ENCODE measurements at regions not wholly inside any gene's neighbourhood (a gene's known extent, or its start where the extent isn't known, plus 50 kb on each side); places are given as distances from the start of the nearest gene placed in this dataset.

DNA sequence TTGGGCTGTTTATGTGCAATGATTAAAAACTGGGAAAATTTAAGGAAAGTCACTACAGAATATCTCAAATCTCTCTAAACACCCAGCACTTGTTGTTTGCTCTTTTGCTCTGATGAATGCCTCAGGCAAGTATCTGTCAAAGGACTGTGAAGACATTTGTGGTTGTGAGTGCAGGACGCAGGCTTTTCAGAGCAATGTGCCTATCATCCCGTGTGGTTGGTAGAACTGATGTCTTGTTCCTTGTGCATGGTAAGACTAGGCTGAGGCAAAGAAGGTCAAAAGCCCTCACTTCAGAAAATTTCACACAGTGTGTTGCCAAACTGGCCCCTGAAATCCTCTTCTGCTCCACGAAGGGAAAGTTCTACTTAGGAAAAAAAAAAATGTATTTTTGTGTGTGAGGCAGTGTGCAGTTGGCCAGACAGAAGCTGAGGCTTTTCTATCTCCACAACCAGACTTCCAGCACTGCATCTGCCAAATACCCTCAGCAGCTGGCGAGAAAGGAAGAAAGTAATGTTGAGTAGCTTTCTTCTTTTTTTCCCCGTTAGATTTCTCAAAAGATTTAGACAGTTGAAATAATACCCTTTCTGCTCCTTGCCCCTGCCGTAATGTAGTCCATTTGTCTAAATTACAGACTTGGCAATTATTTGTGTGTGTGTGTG is 1103.1 kb downstream of the VRK1 start:
- ChIA-PET POLR2A (ENCODE audit: unreplicated experiment) (no interaction called here), CTCF (interaction anchor here (0.7 kb wide), 1 partner anchor 77 kb away, joined by 3 read pairs; no protein-coding TSS in a partner anchor)
- no peaks in the 10 kb centered on the region for H3K4me1 ChIP-seq (ENCODE audit: control insufficient read depth, insufficient read depth, low read length)
- no peak overlapping the region for H3K23ac ChIP-seq (ENCODE audit: low read depth, low read length)
- H3K4me3 ChIP-seq (ENCODE audit: insufficient read depth, low read depth, low read length): no peak overlapping the region
- H4K20me1 ChIP-seq (ENCODE audit: insufficient read depth, low read length): no peaks in the 10 kb centered on the region
- 67% methylated on average over 1 of the region's 6 CpGs; no CpG with 5 or more reads in 1 of the 2 experiments for WGBS, 2 experiments (ENCODE audit: extremely low coverage in 2 of 2, insufficient read length in 1 of 2)
- peaks cover 15% of the 10 kb centered on the region for H3K9me3 ChIP-seq (ENCODE audit: control insufficient read depth, insufficient read depth, low read length)
- H3K9me1 ChIP-seq (ENCODE audit: insufficient read depth, low read length): no peaks in the 10 kb centered on the region
- H3K27ac ChIP-seq (ENCODE audit: insufficient read depth, low read length): no peak overlapping the region
- ATAC-seq (ENCODE audit: low read depth): no peak
- intact Hi-C loops (cut with micrococcal nuclease) (no loop called here), in situ Hi-C loops (cut with MboI; ENCODE audit: low sequenced_read_pairs) (no loop called here), dilution Hi-C loops (cut with HindIII; ENCODE audit: low sequenced_read_pairs, unreplicated experiment) (no loop called here)
- H3K14ac ChIP-seq (replicated peaks; ENCODE audit: low read depth, low read length): no peak overlapping the region
- H2AK9ac ChIP-seq (replicated peaks; ENCODE audit: low read depth, low read length, poor library complexity): no peak overlapping the region
- no peak overlapping the region for H4K8ac ChIP-seq (ENCODE audit: low read depth in 2 of 2, low read length in 2 of 2)
- H3K79me1 ChIP-seq (ENCODE audit: low read depth in 1 of 2, low read length in 2 of 2): no peaks in the 10 kb centered on the region
- H2BK5ac ChIP-seq (ENCODE audit: low read depth, low read length, poor library complexity, severe bottlenecking): no peak overlapping the region
- no peak overlapping the region for H2AK5ac ChIP-seq (ENCODE audit: low read depth, low read length)
- H3K18ac ChIP-seq (ENCODE audit: low read depth, low read length): no peak overlapping the region
- no TSS peak for BruUV-seq (replicated peaks)
- H3K4ac ChIP-seq (ENCODE audit: low read depth, low read length): no peak overlapping the region
- no peak overlapping the region for H2BK20ac ChIP-seq (ENCODE audit: low read depth, low read length)
- no peak overlapping the region for H2BK120ac ChIP-seq (ENCODE audit: low read depth, low read length)
- H4K5ac ChIP-seq (ENCODE audit: low read depth, low read length): no peak overlapping the region
- no peak overlapping the region for H3K4me2 ChIP-seq (ENCODE audit: low read depth, low read length)
- no peaks in the 10 kb centered on the region for H3K27me3 ChIP-seq (ENCODE audit: control insufficient read depth, insufficient read depth, low read length)
- H2AFZ ChIP-seq (replicated peaks; ENCODE audit: low read length, poor library complexity): no peak overlapping the region
- H3K56ac ChIP-seq (ENCODE audit: extremely low read depth, insufficient read depth, low read length): no peak overlapping the region
- no peak overlapping the region for H4K91ac ChIP-seq (ENCODE audit: insufficient read depth, low read depth, low read length)
- TF ChIP-seq, protein P1, sequence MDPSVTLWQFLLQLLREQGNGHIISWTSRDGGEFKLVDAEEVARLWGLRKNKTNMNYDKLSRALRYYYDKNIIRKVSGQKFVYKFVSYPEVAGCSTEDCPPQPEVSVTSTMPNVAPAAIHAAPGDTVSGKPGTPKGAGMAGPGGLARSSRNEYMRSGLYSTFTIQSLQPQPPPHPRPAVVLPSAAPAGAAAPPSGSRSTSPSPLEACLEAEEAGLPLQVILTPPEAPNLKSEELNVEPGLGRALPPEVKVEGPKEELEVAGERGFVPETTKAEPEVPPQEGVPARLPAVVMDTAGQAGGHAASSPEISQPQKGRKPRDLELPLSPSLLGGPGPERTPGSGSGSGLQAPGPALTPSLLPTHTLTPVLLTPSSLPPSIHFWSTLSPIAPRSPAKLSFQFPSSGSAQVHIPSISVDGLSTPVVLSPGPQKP (IDR thresholded peaks at IDR 0.05; ENCODE audit: borderline replicate concordance, low read depth, low read length): no peak
- no peak overlapping the region for H2BK15ac ChIP-seq (ENCODE audit: low read depth, low read length)
- no peak for DNase-seq
- H3K36me3 ChIP-seq (ENCODE audit: control insufficient read depth, insufficient read depth, low read length): no peaks in the 10 kb centered on the region
- no peak overlapping the region for H3K9ac ChIP-seq (ENCODE audit: low read depth, low read length)

Measured in IMR-90 (cell line).